Stimulated activated CD8-positive, alpha-beta memory T cell treated with anti-CD3 and anti-CD28 coated beads, Interleukin-12 subunit alpha, Interleukin-12 subunit beta, amount 100 ng/mL, for 1 hour (primary cell): ENCODE measurements at regions not wholly inside any gene's neighbourhood (a gene's known extent, or its start where the extent isn't known, plus 50 kb on each side); places are given as distances from the start of the nearest gene placed in this dataset.

Source experiments
- DNase-seq: peaks from one replicate; pipeline ENCODE4 v3.0.0-alpha.2; 2020; ENCODE audit warnings: low read depth

DNA sequence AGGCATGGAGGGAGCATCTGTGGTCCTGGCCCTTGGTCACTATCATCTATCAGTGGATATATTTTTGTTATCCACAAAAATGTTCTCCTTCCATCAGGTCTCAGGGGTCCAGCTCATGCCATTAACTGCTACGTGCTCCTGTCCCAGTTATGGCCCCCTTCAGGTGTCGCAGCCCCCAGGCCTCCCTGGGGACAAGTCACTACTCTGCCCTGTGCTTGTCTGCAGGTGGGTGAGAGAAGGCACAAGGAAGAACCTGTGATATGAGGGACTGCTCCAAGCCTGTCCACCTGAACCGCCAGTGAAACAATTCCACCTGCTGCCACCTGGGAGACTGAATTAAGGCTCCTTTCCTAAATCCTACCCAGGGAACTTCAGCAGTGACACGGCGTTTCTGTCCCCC lies 229.6 kb upstream of the ID2 start:
- no peak for DNase-seq

- DNase-seq = no peak
Observed at GRCh38 chr2:8452979-8453903, 228.6 kb upstream of the ID2 start.

DNA sequence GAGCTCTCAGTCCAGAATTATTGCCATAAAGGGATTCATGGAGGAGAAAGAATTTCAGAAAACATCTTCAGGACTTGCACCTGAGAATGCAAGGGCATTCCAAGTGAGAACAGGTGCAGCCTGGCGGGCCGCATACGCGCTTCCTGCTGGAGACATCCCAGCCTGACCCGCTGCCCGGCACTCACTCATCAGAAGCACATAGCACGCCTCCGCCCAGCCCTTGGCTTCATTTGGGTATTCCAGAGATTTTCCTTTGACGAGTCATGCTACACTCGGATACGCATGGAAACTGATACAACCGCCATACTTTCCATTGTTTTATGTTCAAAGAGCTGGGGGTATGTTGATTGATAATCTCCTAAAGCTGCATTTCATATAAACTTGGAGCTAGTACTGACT lies 228.0 kb upstream of the ID2 start:
- DNase-seq = no peak

DNA sequence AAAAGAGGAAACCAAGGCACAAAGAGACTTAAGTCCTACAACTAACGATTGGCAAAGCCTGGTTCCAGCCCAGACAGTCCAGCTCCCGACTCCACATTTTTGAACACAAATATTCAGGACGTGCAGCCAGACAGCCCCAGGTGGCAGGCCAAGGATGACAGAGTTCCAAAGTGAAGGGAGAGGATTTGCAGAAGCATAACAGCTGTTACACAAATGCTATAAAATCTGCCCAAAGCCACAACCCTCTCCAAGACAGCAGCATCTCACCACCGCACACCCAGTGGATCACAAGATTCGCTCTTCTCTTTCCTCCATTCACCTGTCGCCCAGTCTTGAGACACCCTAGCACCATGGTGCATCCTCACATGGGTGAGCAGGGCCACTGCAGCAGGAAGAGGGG lies 227.1 kb upstream of the ID2 start:
- no peak for DNase-seq

GRCh38 chr2:8455236-8456150 lies 226.4 kb upstream of the ID2 start:
- DNase-seq = no peak

DNA sequence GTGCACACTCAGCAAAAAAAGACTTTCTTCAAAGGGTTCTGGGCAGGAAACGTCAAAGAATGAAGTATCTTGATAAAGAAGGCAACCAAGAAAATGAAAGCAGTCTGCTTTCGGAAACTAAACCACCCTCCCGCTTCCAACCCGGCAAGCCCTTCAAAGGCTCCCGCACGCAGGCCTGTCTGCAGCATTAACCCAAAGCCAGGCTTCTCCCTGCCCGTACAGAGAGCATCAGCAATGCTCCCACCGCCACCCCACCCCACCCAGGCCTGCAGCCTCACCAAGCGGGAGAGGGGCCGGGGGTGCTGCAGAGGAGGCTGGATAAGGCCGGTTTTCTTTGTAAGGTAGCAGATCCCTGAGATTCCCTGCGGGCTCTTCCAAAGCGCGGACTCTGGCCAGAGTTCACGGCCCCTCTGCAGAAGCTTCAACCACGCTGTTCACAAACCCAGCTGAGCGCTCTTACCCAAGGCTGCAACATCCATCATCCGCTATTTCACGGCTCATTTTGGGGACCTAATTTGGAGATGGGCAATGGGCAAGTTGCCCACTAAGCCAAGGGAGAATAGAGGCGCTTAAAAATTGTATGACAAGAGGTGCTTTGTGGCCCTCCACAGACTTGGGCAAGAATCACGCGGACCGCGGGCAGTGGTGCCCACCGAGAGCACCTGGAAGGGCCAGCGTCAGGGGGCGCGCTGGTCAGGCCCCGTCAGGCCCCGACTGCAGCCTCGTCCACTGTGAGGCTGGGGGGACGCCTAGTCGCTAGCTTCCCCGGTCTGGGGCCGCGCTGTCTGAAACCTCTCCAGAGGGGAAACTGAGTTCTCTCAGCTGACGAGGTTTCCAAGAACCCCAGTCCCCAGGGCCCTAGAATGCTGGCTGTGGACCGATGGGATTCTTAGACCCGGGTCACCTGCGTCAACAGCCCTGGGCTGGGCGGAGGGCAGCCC lies 225.4 kb upstream of the ID2 start:
- DNase-seq = no peak

DNA sequence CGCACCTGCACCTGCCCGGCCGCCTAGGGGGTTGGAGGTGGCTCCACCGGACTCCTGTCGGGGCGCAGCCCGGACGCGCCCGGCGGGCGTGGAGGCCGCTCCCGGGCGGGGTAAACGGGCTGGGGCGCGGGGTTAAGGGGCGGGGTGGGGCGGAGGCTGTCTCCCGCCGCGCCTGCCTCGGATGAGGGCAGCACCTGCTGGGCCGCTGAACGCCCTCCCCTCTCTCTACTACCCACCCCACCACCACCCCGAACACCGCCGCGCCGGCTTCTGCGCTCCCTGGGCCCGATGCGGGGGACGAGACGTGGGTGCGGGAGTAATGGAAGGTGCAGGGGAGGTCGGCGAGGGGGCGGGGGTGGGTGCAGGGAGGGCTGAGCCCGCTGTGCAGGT lies 224.8 kb upstream of the ID2 start:
- DNase-seq = no peak

- DNase-seq = no peak
Observed at GRCh38 chr2:8457699-8458502, 224.0 kb upstream of the ID2 start.

DNA sequence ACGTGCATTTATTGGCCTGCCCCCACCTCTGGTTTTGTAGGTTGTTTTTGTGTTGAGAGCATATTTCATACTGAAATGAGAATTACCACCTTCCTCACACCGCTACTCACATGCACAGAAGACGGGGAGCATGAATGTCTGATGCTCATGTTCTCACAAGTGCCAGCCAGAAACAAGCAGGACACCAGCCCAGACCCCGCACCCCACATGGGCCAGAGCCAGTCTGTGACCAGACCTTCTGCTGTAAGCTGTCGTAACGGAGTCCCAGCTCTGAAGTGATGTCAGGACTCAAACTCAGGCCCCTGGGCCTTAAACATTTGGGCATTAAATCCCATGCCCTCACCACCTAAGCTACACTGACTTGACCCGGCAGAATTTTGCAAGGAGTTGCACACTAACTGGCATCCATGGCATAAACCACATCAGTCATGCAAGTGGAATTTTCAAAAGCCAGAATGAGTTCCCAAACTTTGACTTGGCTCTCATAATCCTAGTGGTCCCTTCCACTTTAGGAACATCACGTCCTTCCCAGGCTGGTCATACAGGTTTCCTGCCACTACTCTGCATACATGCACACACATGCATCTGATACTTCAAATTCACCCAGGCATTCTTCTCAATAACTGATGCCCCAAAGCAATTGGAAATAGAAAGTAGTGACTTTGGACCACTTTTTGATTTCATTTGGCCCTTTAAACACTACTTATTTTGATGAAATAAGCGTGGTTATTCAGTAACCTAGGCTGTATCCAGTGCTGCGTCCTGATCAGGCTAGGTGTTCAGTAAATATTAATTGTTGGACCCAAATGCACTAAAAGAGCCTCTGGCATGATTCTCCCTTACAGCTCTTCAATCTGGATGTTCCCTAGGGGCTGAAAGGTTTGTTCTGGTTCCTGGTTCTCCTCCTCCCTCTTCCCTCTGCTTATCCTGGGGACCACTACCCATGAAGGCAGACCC lies 223.1 kb upstream of the ID2 start:
- no peak for DNase-seq

DNA sequence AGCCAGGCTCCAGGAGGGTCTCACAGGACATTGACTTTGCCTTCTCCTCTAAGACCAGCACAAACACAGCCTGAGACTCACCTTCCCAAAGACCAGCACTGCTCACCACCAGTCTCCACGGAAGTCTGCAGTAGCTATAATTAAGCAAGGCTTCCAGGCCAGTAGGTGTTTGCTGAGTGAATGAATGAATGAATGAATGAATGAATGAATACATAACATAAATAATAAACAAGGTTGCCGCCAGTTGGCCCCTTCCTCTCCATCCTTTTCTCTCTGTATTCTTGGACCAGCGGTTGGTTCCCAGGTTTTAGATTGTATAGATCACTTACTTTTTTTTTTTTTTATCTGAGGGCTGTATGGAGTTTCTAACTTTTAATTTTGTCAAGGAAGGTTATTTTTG lies 222.4 kb upstream of the ID2 start:
- no peak for DNase-seq

DNA sequence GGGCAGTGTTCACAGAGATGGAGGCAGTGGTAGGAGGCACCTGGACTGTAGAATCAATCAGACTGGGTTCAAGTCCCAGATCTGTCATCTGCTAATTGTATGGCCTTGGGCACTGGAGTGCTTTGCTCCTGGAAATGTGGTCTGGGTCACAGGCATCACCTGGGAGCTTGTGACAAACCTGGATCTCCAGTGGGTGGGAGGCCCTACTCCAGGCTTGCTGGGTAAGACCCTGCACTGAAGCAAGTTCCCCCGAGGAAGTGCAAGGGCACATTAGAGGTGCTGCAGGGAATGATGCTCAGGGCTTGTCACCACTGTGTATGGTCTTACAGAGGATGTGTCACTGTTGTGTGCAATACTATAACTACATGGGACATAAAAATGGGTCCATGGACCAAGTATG lies 220.5 kb upstream of the ID2 start:
- no peak for DNase-seq

GRCh38 chr2:8462280-8462679 lies 219.6 kb upstream of the ID2 start:
- DNase-seq = no peak

GRCh38 chr2:8462899-8463648 lies 218.8 kb upstream of the ID2 start:
- no peak for DNase-seq

DNA sequence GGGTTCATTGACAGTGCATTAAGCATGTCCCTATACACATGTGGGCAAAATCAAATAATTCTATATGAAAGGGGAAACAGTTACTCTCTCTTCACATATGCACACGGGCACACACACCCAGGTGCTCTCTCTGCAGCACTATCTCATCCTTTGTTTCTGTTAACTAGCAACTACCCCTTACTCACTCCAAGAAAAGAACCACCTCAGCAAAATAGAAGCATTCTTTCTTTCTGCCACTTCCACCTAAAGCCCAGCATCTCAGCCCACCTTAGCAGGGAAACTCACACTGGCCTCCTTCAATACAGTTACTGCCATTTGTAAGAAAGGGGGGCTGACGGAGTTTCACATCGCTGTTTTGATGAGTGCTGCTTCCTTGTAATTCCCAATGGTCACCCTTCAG lies 216.3 kb upstream of the ID2 start:
- no peak for DNase-seq

GRCh38 chr2:8469709-8470493 lies 212.0 kb upstream of the ID2 start:
- no peak for DNase-seq

- DNase-seq = no peak
Observed at GRCh38 chr2:8472545-8473323, 209.1 kb upstream of the ID2 start.

DNA sequence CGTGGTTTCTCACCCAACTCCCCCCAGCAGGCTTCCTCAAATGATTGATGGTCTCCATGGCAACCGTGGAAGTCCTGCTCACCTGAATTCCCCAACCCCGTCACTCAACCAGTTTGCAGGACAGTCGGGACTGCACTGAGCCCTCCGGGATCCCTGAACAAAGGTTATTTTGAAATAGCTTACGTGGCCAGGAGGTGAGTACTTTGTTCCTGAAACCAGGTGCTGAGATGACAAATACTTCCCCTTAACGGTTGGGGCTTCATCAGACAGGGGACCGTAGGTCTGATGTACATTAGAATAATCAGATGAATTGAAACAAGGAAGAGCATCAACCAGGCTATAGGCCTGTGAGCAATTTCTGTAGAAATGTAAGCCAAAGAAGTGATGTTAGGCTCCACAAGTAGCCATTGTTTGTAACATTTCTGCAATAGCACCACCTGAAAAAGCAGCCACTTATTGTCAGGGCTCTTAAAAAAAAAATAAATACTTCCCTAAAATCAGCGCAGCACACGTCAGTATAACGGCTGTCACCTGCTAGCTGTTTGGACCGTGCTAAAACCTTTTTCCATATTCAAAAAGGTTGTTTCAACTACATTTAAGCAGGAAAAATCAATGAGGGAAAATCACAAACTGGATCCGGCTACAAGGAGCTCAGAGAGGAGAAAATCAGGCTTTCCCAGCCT lies 206.4 kb upstream of the ID2 start:
- no peak for DNase-seq
